ENCODE measurements at regions not wholly inside any gene's neighbourhood (a gene's known extent, or its start where the extent isn't known, plus 50 kb on each side); places are given as distances from the start of the nearest gene placed in this dataset.

GRCh38 chr13:109410868-109411267, 375.5 kb downstream of the IRS2 start:
- TF ChIP-seq EZH2 (IDR thresholded peaks at IDR 0.05; ENCODE audit: borderline replicate concordance, low read length) (no peak), CTCF (IDR thresholded peaks at IDR 0.05; ENCODE audit: low read length) (no peak)
- Histone ChIP-seq H4K20me1 (ENCODE audit: insufficient read depth, low read length) (no peaks in the 10 kb centered on the region), H3K9ac (ENCODE audit: low read length) (no peak overlapping the region), H2AFZ (ENCODE audit: low read length) (no peak overlapping the region), H3K79me2 (ENCODE audit: insufficient read depth, low read length) (no peaks in the 10 kb centered on the region), H3K4me1 (ENCODE audit: insufficient read depth, low read length, severe bottlenecking) (no peaks in the 10 kb centered on the region), H3K9me3 (ENCODE audit: low read length) (no peaks in the 10 kb centered on the region), H3K27ac (ENCODE audit: low read depth, low read length, poor library complexity, severe bottlenecking) (no peak overlapping the region), H3K9me2 (ENCODE audit: low read depth, low read length) (no peaks in the 10 kb centered on the region), H3K27me3 (ENCODE audit: insufficient read depth, low read length) (no peaks in the 10 kb centered on the region), H3K36me3 (ENCODE audit: insufficient read depth, low read length) (no peaks in the 10 kb centered on the region), H3K4me2 (ENCODE audit: low read length) (no peak overlapping the region), H3K4me3 (ENCODE audit: low read depth, low read length, poor library complexity, severe bottlenecking) (no peak overlapping the region), H3F3A (ENCODE audit: insufficient read depth, low read length) (no peaks in the 10 kb centered on the region)

GRCh38 chr13:109408591-109409382, 377.6 kb downstream of the IRS2 start:
- Histone ChIP-seq H3K4me1 (ENCODE audit: insufficient read depth, low read length, severe bottlenecking) (no peaks in the 10 kb centered on the region), H3F3A (ENCODE audit: insufficient read depth, low read length) (no peaks in the 10 kb centered on the region), H3K9me3 (ENCODE audit: low read length) (no peaks in the 10 kb centered on the region), H3K27ac (ENCODE audit: low read depth, low read length, poor library complexity, severe bottlenecking) (no peak overlapping the region), H3K79me2 (ENCODE audit: insufficient read depth, low read length) (no peaks in the 10 kb centered on the region), H3K9ac (ENCODE audit: low read length) (no peak overlapping the region), H4K20me1 (ENCODE audit: insufficient read depth, low read length) (no peaks in the 10 kb centered on the region), H2AFZ (ENCODE audit: low read length) (no peak overlapping the region), H3K27me3 (ENCODE audit: insufficient read depth, low read length) (no peaks in the 10 kb centered on the region), H3K4me2 (ENCODE audit: low read length) (no peak overlapping the region), H3K4me3 (ENCODE audit: low read depth, low read length, poor library complexity, severe bottlenecking) (no peak overlapping the region), H3K36me3 (ENCODE audit: insufficient read depth, low read length) (no peaks in the 10 kb centered on the region), H3K9me2 (ENCODE audit: low read depth, low read length) (no peaks in the 10 kb centered on the region)
- no peak for TF ChIP-seq EZH2 (IDR thresholded peaks at IDR 0.05; ENCODE audit: borderline replicate concordance, low read length)
- no peak for TF ChIP-seq CTCF (IDR thresholded peaks at IDR 0.05; ENCODE audit: low read length)

- H3K4me1 ChIP-seq (ENCODE audit: insufficient read depth, low read length, severe bottlenecking): no peaks in the 10 kb centered on the region
- H3F3A ChIP-seq (ENCODE audit: insufficient read depth, low read length): no peaks in the 10 kb centered on the region
- no peaks in the 10 kb centered on the region for H3K9me3 ChIP-seq (ENCODE audit: low read length)
- H3K27me3 ChIP-seq (ENCODE audit: insufficient read depth, low read length): no peaks in the 10 kb centered on the region
- TF ChIP-seq CTCF (IDR thresholded peaks at IDR 0.05; ENCODE audit: low read length): no peak
- TF ChIP-seq EZH2 (IDR thresholded peaks at IDR 0.05; ENCODE audit: borderline replicate concordance, low read length): no peak
- H3K79me2 ChIP-seq (ENCODE audit: insufficient read depth, low read length): no peaks in the 10 kb centered on the region
- no peak overlapping the region for H3K9ac ChIP-seq (ENCODE audit: low read length)
- no peaks in the 10 kb centered on the region for H3K9me2 ChIP-seq (ENCODE audit: low read depth, low read length)
- H3K27ac ChIP-seq (ENCODE audit: low read depth, low read length, poor library complexity, severe bottlenecking): no peak overlapping the region
- H4K20me1 ChIP-seq (ENCODE audit: insufficient read depth, low read length): no peaks in the 10 kb centered on the region
- H3K4me2 ChIP-seq (ENCODE audit: low read length): no peak overlapping the region
- H3K4me3 ChIP-seq (ENCODE audit: low read depth, low read length, poor library complexity, severe bottlenecking): no peak overlapping the region
- no peak overlapping the region for H2AFZ ChIP-seq (ENCODE audit: low read length)
- no peaks in the 10 kb centered on the region for H3K36me3 ChIP-seq (ENCODE audit: insufficient read depth, low read length)
Measured at GRCh38 chr13:109406376-109406992, 379.9 kb downstream of the IRS2 start.
